ENCODE measurements at regions not wholly inside any gene's neighbourhood (a gene's known extent, or its start where the extent isn't known, plus 50 kb on each side); places are given as distances from the start of the nearest gene placed in this dataset.

DNA sequence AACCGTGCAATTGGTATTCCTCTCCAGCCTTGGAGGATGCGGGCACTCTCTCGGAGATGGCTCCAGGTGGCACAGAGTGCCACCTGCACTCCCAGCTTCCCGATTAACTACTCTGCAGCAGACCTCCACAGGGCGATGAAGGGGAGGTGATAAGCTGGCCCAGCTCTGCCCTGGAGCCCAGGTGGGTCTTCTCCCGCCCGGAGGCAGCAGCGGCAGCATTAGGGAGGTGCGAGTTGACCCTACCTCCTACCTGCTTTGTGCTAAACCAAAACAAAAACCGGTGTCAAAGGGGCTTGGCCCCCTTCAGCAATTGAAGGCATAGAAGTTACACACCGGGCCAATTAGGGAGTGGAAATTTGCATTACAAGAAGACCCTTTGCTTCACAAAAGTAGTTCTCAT is 137.4 kb upstream of the MAMLD1 start:
- no peak for DNase-seq
- Histone ChIP-seq H3K9ac (ENCODE audit: low read length) (no peak overlapping the region), H3K4me2 (ENCODE audit: low read depth, low read length) (no peak overlapping the region), H3K9me2 (replicated peaks; ENCODE audit: insufficient read depth, low read length) (no peaks in the 10 kb centered on the region), H3K79me2 (ENCODE audit: low read length) (no peaks in the 10 kb centered on the region), H3K36me3 (replicated peaks; ENCODE audit: insufficient read depth, low read length) (no peaks in the 10 kb centered on the region), H3K27me3 (replicated peaks; ENCODE audit: insufficient read depth, low read length) (no peaks in the 10 kb centered on the region), H2AFZ (ENCODE audit: low read length) (no peak overlapping the region), H3K27ac (ENCODE audit: low read length) (no peak overlapping the region), H3K4me3 (ENCODE audit: low read length) (no peak overlapping the region), H3K9me3 (replicated peaks; ENCODE audit: insufficient read depth, low read length) (no peaks in the 10 kb centered on the region), H3K4me1 (ENCODE audit: low read length) (no peaks in the 10 kb centered on the region), H3F3A (ENCODE audit: insufficient read depth, low read length) (no peaks in the 10 kb centered on the region), H4K20me1 (ENCODE audit: insufficient read depth, low read length) (no peaks in the 10 kb centered on the region)
- TF ChIP-seq, protein P1, sequence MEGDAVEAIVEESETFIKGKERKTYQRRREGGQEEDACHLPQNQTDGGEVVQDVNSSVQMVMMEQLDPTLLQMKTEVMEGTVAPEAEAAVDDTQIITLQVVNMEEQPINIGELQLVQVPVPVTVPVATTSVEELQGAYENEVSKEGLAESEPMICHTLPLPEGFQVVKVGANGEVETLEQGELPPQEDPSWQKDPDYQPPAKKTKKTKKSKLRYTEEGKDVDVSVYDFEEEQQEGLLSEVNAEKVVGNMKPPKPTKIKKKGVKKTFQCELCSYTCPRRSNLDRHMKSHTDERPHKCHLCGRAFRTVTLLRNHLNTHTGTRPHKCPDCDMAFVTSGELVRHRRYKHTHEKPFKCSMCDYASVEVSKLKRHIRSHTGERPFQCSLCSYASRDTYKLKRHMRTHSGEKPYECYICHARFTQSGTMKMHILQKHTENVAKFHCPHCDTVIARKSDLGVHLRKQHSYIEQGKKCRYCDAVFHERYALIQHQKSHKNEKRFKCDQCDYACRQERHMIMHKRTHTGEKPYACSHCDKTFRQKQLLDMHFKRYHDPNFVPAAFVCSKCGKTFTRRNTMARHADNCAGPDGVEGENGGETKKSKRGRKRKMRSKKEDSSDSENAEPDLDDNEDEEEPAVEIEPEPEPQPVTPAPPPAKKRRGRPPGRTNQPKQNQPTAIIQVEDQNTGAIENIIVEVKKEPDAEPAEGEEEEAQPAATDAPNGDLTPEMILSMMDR (IDR thresholded peaks at IDR 0.05; ENCODE audit: low read length) = no peak
- TF ChIP-seq EZH2 (optimal IDR thresholded peaks at IDR 0.05; ENCODE audit: low read depth, low read length) (no peak), EZH2phosphoT487 (IDR thresholded peaks at IDR 0.05; ENCODE audit: low read length) (no peak)

DNA sequence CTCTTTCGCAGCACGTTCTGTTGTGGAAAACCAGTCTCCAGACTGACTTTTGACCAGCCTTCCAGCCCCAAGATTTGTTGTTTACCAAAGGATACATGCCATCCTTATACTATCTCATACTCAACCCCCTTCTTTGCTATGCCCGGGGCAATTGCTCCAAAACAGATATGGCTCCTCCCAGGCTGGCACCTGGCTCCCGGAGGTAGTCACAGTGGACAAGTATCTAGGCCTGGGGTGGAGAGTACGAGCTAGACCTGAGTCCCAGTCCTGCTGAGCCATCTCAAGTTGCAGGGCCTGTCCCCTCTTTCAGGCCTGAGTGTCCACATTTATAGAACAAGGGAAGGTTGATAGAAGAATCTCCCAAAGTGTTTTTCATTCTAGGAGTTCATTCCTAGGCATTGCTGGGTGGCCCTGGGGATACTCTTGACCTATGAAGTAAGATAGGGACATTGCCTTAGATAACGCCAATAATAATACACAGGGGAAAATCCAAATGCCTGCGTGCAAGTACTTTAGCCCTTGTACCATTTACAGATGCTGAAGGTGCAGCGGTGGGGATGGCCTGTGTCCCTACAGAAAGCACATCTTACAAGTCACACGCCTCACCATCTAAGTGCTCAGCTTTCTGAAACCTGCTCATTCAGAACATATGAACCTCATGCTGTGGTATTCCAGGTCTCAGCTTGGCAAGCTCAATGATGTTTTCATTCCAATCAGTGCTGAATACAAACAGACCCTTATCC is 136.7 kb upstream of the MAMLD1 start:
- Histone ChIP-seq H3K27ac (ENCODE audit: low read length) (no peak overlapping the region), H3K27me3 (replicated peaks; ENCODE audit: insufficient read depth, low read length) (no peaks in the 10 kb centered on the region), H2AFZ (ENCODE audit: low read length) (no peak overlapping the region), H3K4me1 (ENCODE audit: low read length) (no peaks in the 10 kb centered on the region), H3K9me3 (replicated peaks; ENCODE audit: insufficient read depth, low read length) (no peaks in the 10 kb centered on the region), H3K9ac (ENCODE audit: low read length) (no peak overlapping the region), H3K9me2 (replicated peaks; ENCODE audit: insufficient read depth, low read length) (no peaks in the 10 kb centered on the region), H4K20me1 (ENCODE audit: insufficient read depth, low read length) (no peaks in the 10 kb centered on the region), H3K4me3 (ENCODE audit: low read length) (no peak overlapping the region), H3K4me2 (ENCODE audit: low read depth, low read length) (no peak overlapping the region), H3F3A (ENCODE audit: insufficient read depth, low read length) (no peaks in the 10 kb centered on the region), H3K36me3 (replicated peaks; ENCODE audit: insufficient read depth, low read length) (no peaks in the 10 kb centered on the region), H3K79me2 (ENCODE audit: low read length) (no peaks in the 10 kb centered on the region)
- no peak for TF ChIP-seq EZH2phosphoT487 (IDR thresholded peaks at IDR 0.05; ENCODE audit: low read length)
- TF ChIP-seq, protein P1 (IDR thresholded peaks at IDR 0.05; ENCODE audit: low read length) = no peak
- no peak for TF ChIP-seq EZH2 (optimal IDR thresholded peaks at IDR 0.05; ENCODE audit: low read depth, low read length)
- DNase-seq = no peak

DNA sequence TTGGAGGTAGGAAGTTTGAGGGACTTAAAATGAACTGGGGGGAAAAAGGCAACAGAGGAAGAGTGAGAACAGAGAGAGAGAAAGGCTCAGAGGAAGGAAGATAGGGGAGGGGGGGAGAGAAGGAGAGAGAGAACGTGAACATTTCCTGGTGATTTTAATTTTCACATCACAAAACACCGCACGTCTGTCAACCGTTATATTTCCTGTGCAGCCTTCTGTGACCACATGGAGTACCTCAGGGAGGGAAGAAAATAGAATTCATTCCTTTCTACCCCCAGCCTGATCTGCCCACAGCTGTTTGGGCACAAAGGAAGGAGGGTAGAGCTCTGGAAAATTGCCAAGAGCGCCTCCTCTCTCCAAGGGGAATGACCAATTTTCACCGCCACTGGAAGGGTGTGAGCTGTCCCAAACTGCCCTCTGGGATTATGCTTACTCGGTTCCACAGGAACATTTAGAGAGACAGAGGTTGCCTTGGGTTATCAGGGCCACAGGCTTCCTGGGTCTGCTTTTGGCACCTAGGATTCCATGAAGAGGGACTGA is 135.7 kb upstream of the MAMLD1 start:
- Histone ChIP-seq H3K9me3 (replicated peaks; ENCODE audit: insufficient read depth, low read length) (no peaks in the 10 kb centered on the region), H3K27ac (ENCODE audit: low read length) (no peak overlapping the region), H3F3A (ENCODE audit: insufficient read depth, low read length) (no peaks in the 10 kb centered on the region), H3K79me2 (ENCODE audit: low read length) (no peaks in the 10 kb centered on the region), H3K27me3 (replicated peaks; ENCODE audit: insufficient read depth, low read length) (no peaks in the 10 kb centered on the region), H3K36me3 (replicated peaks; ENCODE audit: insufficient read depth, low read length) (no peaks in the 10 kb centered on the region), H3K4me1 (ENCODE audit: low read length) (no peaks in the 10 kb centered on the region), H2AFZ (ENCODE audit: low read length) (no peak overlapping the region), H3K9me2 (replicated peaks; ENCODE audit: insufficient read depth, low read length) (no peaks in the 10 kb centered on the region), H3K4me3 (ENCODE audit: low read length) (no peak overlapping the region), H3K9ac (ENCODE audit: low read length) (no peak overlapping the region), H3K4me2 (ENCODE audit: low read depth, low read length) (no peak overlapping the region), H4K20me1 (ENCODE audit: insufficient read depth, low read length) (no peaks in the 10 kb centered on the region)
- TF ChIP-seq, protein P1 (IDR thresholded peaks at IDR 0.05; ENCODE audit: low read length) = no peak
- DNase-seq = no peak

Measured in MM.1S (cell line).